ENCODE measurements at regions not wholly inside any gene's neighbourhood (a gene's known extent, or its start where the extent isn't known, plus 50 kb on each side); places are given as distances from the start of the nearest gene placed in this dataset.

DNA sequence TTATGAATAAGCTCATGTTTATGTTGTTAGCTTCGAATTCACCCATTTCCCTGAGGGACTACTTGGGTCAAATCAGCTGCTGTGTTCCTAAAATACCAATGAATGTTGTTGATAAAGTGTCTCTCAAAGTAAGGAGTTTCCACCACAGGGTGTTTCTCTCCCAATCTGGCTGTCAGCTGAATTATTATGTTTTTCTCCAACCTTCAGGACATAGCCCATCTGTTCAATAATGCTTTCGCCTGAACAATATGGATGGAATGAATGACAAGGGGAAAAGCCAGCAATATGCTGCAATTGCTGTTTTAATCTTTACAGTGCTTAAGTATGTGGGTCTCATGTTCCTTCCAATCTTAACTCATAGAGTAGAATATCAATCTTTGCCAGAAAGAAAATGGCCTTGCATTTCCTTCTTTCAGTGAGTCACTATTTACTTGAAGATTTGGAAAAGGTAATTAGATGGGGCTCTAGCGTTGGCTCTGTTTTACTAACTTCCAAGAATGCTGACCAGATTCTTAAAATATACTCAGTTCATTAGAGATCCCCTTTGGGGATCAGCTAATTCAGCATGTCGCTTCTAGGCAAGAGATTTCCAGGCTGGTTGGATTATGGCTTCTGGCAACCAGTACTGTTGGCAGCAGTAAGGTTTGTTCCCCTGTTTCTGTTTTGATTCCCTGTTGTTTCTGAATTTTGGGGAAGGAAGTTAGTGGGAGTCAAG, 410.5 kb downstream of the PPP3CA start:
- H3K4me3 ChIP-seq (ENCODE audit: low read depth, low read length), result no peak overlapping the region
- TF ChIP-seq, protein P1, sequence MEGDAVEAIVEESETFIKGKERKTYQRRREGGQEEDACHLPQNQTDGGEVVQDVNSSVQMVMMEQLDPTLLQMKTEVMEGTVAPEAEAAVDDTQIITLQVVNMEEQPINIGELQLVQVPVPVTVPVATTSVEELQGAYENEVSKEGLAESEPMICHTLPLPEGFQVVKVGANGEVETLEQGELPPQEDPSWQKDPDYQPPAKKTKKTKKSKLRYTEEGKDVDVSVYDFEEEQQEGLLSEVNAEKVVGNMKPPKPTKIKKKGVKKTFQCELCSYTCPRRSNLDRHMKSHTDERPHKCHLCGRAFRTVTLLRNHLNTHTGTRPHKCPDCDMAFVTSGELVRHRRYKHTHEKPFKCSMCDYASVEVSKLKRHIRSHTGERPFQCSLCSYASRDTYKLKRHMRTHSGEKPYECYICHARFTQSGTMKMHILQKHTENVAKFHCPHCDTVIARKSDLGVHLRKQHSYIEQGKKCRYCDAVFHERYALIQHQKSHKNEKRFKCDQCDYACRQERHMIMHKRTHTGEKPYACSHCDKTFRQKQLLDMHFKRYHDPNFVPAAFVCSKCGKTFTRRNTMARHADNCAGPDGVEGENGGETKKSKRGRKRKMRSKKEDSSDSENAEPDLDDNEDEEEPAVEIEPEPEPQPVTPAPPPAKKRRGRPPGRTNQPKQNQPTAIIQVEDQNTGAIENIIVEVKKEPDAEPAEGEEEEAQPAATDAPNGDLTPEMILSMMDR (IDR thresholded peaks at IDR 0.05; ENCODE audit: low read depth, low read length, missing control alignments), result no peak
- peak; percentile 6 for DNase-seq (ENCODE audit: low read depth)
- in situ Hi-C loops (cut with HindIII; ENCODE audit: low sequenced_read_pairs), result no loop called here

GRCh38 chr4:100935090-100935489, 412.2 kb downstream of the PPP3CA start:
- no peak overlapping the region for H3K4me3 ChIP-seq (ENCODE audit: low read depth, low read length)
- no peak for DNase-seq (ENCODE audit: low read depth)
- TF ChIP-seq, protein P1 (IDR thresholded peaks at IDR 0.05; ENCODE audit: low read depth, low read length, missing control alignments), result no peak
- in situ Hi-C loops (cut with HindIII; ENCODE audit: low sequenced_read_pairs), result no loop called here

DNA sequence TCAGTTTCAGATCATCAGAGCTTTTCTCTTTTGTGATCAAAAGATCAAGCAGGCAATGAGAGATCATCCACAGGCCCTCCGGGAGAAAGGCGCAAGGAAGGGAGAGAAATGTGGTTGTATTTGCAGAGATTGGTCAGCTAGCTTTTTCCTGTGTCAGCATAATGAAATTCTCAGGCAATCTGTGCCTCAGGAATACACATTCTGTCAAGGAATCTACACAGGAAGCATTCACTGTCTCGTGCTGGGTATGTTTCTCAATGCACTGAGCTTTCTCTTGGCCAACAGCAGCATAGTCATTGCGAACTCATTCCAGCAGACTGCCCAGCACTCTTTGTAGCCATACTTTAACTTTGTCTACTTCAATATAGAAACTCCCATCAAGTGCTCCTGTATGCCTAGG, 413.7 kb downstream of the PPP3CA start:
- TF ChIP-seq, protein P1 (IDR thresholded peaks at IDR 0.05; ENCODE audit: low read depth, low read length, missing control alignments), result no peak
- no peak overlapping the region for H3K4me3 ChIP-seq (ENCODE audit: low read depth, low read length)
- no peak for DNase-seq (ENCODE audit: low read depth)
- in situ Hi-C loops (cut with HindIII; ENCODE audit: low sequenced_read_pairs), result no loop called here

- TF ChIP-seq, protein P1 (IDR thresholded peaks at IDR 0.05; ENCODE audit: low read depth, low read length, missing control alignments), result no peak
- no peak for DNase-seq (ENCODE audit: low read depth)
- in situ Hi-C loops (cut with HindIII; ENCODE audit: low sequenced_read_pairs), result no loop called here
- no peak overlapping the region for H3K4me3 ChIP-seq (ENCODE audit: low read depth, low read length)
These were observed 411.9 kb upstream of the EMCN start for GRCh38 chr4:100929758-100930157.

- no peak overlapping the region for H3K4me3 ChIP-seq (ENCODE audit: low read depth, low read length)
- DNase-seq (ENCODE audit: low read depth), result no peak
- TF ChIP-seq, protein P1 (IDR thresholded peaks at IDR 0.05; ENCODE audit: low read depth, low read length, missing control alignments), result no peak
- in situ Hi-C loops (cut with HindIII; ENCODE audit: low sequenced_read_pairs), result no loop called here
These were observed 411.3 kb upstream of the EMCN start for GRCh38 chr4:100929135-100929534.

DNA sequence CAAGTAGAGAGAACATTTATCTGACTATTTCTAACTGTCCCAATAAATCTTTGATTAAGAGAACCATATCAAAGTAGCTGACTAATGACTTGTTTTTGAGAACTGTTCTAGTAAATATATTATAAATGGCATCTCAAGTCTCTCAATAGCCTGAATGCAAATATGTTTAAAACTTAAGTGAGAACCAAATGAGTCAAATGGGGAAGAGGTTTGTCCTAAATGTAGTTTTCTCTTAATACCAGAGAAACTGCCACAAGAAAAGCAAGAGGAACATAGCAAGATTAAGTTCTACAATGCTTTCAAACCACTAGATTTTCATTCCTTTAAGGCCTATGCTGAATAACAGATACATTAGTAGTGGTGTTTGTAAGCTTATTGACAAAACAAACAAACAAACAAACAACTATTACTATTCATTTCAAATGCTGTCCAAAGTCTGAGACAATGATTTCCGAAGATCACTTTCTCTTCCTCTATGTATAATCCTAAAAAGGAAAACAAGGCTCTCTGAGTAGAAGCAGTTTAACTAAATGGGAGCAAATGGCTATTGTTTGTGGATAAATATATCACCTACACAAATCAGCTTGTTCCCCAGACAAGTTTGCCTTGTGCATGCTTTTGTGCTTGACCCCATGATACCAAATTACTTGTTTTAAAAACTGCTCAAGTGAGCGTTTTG, 408.4 kb upstream of the EMCN start:
- in situ Hi-C loops (cut with HindIII; ENCODE audit: low sequenced_read_pairs), result no loop called here
- no peak overlapping the region for H3K4me3 ChIP-seq (ENCODE audit: low read depth, low read length)
- DNase-seq (ENCODE audit: low read depth), result no peak
- TF ChIP-seq, protein P1 (IDR thresholded peaks at IDR 0.05; ENCODE audit: low read depth, low read length, missing control alignments), result no peak

All from astrocyte of the cerebellum (primary cell).